OCI-LY1 (cell line): ENCODE measurements at regions not wholly inside any gene's neighbourhood (a gene's known extent, or its start where the extent isn't known, plus 50 kb on each side); places are given as distances from the start of the nearest gene placed in this dataset.

Source experiments
- H2AFZ ChIP-seq: fragments of 200-600 bp; sonication (generic), shearing (Covaris generic); 2 replicates; pipeline ENCODE4 v1.6.0; 2014; ENCODE audit warnings: antibody characterized with exemption, mild to moderate bottlenecking, low read length
- H3F3A ChIP-seq: fragments of 200-600 bp; sonication (generic), shearing (Covaris generic); 2 replicates; pipeline ENCODE4 v1.6.0; 2014; ENCODE audit warnings: mild to moderate bottlenecking, antibody characterized with exemption, low read length, moderate library complexity; ENCODE audit not compliant: insufficient read depth
- H3K27ac ChIP-seq: fragments of 200-600 bp; sonication (generic); 2 replicates; pipeline ENCODE4 v1.5.1; 2014; ENCODE audit warnings: low read length, mixed run types, mild to moderate bottlenecking, low read depth; ENCODE audit not compliant: poor library complexity, severe bottlenecking
- H3K27me3 ChIP-seq: fragments of 200-600 bp; sonication (generic); 2 replicates; pipeline ENCODE4 v1.6.0; 2014; ENCODE audit warnings: antibody characterized with exemption, mild to moderate bottlenecking, low read length, moderate library complexity; ENCODE audit not compliant: insufficient read depth
- H3K36me3 ChIP-seq: fragments of 200-600 bp; sonication (generic); 2 replicates; pipeline ENCODE4 v1.6.1; 2014; ENCODE audit warnings: mild to moderate bottlenecking, antibody characterized with exemption, low read length, moderate library complexity, mixed read lengths; ENCODE audit not compliant: insufficient read depth
- H3K4me1 ChIP-seq: fragments of 200-600 bp; sonication (generic); 2 replicates; pipeline ENCODE4 v1.5.1; 2014; ENCODE audit warnings: mild to moderate bottlenecking, low read length, moderate library complexity; ENCODE audit not compliant: insufficient read depth, severe bottlenecking
- H3K4me2 ChIP-seq: fragments of 200-600 bp; sonication (generic), shearing (Covaris generic); 2 replicates; pipeline ENCODE4 v1.6.1; 2014; ENCODE audit warnings: low read length
- H3K4me3 ChIP-seq: fragments of 200-600 bp; sonication (generic); 2 replicates; pipeline ENCODE4 v1.5.1; 2014; ENCODE audit warnings: low read length, low read depth, mild to moderate bottlenecking, mixed read lengths; ENCODE audit not compliant: poor library complexity, severe bottlenecking
- H3K79me2 ChIP-seq: fragments of 200-600 bp; shearing (Covaris generic); 2 replicates; pipeline ENCODE4 v1.6.1; 2016; ENCODE audit warnings: mixed run types, low read length, mixed read lengths; ENCODE audit not compliant: insufficient read depth
- H3K9ac ChIP-seq: fragments of 200-600 bp; sonication (generic), shearing (Covaris generic); 2 replicates; pipeline ENCODE4 v1.6.1; 2014; ENCODE audit warnings: mild to moderate bottlenecking, low read length, mixed read lengths
- H3K9me2 ChIP-seq: fragments of 200-600 bp; sonication (generic), shearing (Covaris generic); 2 replicates; pipeline ENCODE4 v1.6.1; 2014; ENCODE audit warnings: low read depth, mild to moderate bottlenecking, low read length, mixed read lengths
- H3K9me3 ChIP-seq: fragments of 200-600 bp; shearing (Covaris generic); 2 replicates; pipeline ENCODE4 v1.6.1; 2014; ENCODE audit warnings: low read length, mixed read lengths
- H4K20me1 ChIP-seq: fragments of 200-600 bp; sonication (generic), shearing (Covaris generic); 2 replicates; pipeline ENCODE4 v1.6.0; 2016; ENCODE audit warnings: mild to moderate bottlenecking, low read length; ENCODE audit not compliant: insufficient read depth
- EZH2 ChIP-seq: fragments of 200-600 bp; sonication (generic), shearing (Covaris generic); IDR thresholded peaks from 2 replicates; pipeline ENCODE4 v1.8.0; 2017; ENCODE audit warnings: borderline replicate concordance, mixed run types, mild to moderate bottlenecking, antibody characterized with exemption, low read length, moderate library complexity, mixed read lengths
- TF ChIP-seq, protein P1 (sequence below): fragments of 200-600 bp; sonication (generic), shearing (Covaris generic); IDR thresholded peaks from 2 replicates; pipeline ENCODE4 v1.5.1; 2017; ENCODE audit warnings: mild to moderate bottlenecking, antibody characterized with exemption, low read length, moderate library complexity, mixed read lengths

DNA sequence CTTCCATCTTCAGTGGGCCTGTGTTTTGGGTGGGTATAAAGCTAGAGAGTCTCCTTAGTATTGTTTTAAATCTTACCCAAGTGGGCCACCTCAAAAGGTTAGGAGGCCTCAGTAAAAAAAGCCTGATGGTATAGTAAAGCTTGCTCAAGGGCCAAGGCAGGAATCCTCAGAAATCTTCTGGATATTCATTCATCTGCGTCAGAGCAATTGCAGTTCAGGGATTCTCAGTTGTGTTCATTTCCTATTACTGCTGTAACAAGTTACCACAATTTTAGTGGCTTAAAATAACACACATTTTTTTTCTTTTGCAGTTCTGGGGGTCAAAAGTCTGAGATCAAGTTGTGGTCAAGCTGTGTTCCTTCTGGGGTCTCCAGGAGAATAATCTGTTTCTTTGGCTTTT is 985.5 kb downstream of the TLE4 start:
- Histone ChIP-seq H3K9me2 (no peaks in the 10 kb centered on the region), H3K4me3 (no peak overlapping the region), H3F3A (no peaks in the 10 kb centered on the region), H4K20me1 (no peaks in the 10 kb centered on the region), H3K9ac (no peak overlapping the region), H3K27ac (no peak overlapping the region), H3K27me3 (no peaks in the 10 kb centered on the region), H3K9me3 (no peaks in the 10 kb centered on the region), H3K79me2 (no peaks in the 10 kb centered on the region), H3K4me1 (no peaks in the 10 kb centered on the region), H3K4me2 (no peak overlapping the region), H2AFZ (no peak overlapping the region), H3K36me3 (no peaks in the 10 kb centered on the region)
- TF ChIP-seq, protein P1, sequence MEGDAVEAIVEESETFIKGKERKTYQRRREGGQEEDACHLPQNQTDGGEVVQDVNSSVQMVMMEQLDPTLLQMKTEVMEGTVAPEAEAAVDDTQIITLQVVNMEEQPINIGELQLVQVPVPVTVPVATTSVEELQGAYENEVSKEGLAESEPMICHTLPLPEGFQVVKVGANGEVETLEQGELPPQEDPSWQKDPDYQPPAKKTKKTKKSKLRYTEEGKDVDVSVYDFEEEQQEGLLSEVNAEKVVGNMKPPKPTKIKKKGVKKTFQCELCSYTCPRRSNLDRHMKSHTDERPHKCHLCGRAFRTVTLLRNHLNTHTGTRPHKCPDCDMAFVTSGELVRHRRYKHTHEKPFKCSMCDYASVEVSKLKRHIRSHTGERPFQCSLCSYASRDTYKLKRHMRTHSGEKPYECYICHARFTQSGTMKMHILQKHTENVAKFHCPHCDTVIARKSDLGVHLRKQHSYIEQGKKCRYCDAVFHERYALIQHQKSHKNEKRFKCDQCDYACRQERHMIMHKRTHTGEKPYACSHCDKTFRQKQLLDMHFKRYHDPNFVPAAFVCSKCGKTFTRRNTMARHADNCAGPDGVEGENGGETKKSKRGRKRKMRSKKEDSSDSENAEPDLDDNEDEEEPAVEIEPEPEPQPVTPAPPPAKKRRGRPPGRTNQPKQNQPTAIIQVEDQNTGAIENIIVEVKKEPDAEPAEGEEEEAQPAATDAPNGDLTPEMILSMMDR = no peak
- no peak for TF ChIP-seq EZH2

DNA sequence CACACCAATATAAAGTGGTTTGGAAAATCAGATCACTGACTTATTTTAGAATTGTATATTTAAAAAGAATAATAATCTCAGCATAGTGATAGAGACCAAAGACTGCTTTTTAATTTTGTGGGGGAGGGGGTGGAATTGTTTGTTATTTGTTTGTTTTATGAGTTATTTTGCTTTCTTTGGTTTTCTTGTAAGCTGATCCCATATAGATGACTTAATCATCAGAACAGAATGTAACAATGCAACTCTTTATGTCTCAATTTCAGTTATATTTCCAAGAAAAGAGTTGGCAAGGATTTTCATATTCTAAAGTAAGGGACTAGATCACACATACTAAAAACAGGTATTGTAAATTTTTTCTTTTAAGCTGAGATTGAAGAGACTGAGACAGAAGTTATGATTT is 984.9 kb downstream of the TLE4 start:
- Histone ChIP-seq H3K27ac (no peak overlapping the region), H3K9me2 (no peaks in the 10 kb centered on the region), H3K4me2 (no peak overlapping the region), H2AFZ (no peak overlapping the region), H3K79me2 (no peaks in the 10 kb centered on the region), H3K9me3 (no peaks in the 10 kb centered on the region), H3K36me3 (no peaks in the 10 kb centered on the region), H3K4me3 (no peak overlapping the region), H3K9ac (no peak overlapping the region), H3F3A (no peaks in the 10 kb centered on the region), H3K4me1 (no peaks in the 10 kb centered on the region), H4K20me1 (no peaks in the 10 kb centered on the region), H3K27me3 (no peaks in the 10 kb centered on the region)
- TF ChIP-seq, protein P1 = no peak
- no peak for TF ChIP-seq EZH2

DNA sequence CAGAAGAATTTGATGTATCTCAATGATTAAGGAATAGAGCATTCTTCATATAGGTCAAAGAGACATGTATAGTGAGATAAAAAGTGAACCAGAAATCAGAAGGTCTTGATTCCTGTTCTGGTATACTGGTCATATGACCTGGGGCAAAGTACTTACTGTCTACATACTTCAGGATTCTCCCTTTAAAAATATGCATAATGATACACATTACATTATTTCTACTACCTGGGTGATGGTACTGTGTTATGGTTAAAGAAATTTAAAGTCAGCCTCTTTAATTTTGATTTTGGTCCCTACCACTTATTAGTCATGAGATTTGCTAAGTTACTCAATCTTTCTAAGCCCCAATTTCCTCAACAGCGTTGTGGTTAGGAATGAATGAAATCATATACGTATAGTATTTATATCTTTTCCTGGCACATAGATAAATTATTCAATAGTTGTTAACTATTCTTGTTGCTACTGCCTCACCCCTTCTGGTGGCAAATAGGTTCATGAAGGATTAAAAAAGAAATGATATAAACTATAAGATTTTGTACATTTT is 984.1 kb downstream of the TLE4 start:
- Histone ChIP-seq H3K4me1 (no peaks in the 10 kb centered on the region), H3K9me3 (no peaks in the 10 kb centered on the region), H3K9me2 (no peaks in the 10 kb centered on the region), H3K27ac (no peak overlapping the region), H3K4me2 (no peak overlapping the region), H3K36me3 (no peaks in the 10 kb centered on the region), H2AFZ (no peak overlapping the region), H3K27me3 (no peaks in the 10 kb centered on the region), H3F3A (no peaks in the 10 kb centered on the region), H3K79me2 (no peaks in the 10 kb centered on the region), H4K20me1 (no peaks in the 10 kb centered on the region), H3K4me3 (no peak overlapping the region), H3K9ac (no peak overlapping the region)
- TF ChIP-seq, protein P1 = no peak
- no peak for TF ChIP-seq EZH2
